Activated CD4-positive, alpha-beta T cell treated with anti-CD3 and anti-CD28 coated beads for 4 hours (primary cell): ENCODE measurements at regions not wholly inside any gene's neighbourhood (a gene's known extent, or its start where the extent isn't known, plus 50 kb on each side); places are given as distances from the start of the nearest gene placed in this dataset.
A peak's percentile ranks its signal among the peaks of the same experiment; 100 is the strongest.

Source experiments
- DNase-seq, 2 donors: peaks; one replicate each; pipeline ENCODE4 v3.0.0-alpha.2; 2020

DNA sequence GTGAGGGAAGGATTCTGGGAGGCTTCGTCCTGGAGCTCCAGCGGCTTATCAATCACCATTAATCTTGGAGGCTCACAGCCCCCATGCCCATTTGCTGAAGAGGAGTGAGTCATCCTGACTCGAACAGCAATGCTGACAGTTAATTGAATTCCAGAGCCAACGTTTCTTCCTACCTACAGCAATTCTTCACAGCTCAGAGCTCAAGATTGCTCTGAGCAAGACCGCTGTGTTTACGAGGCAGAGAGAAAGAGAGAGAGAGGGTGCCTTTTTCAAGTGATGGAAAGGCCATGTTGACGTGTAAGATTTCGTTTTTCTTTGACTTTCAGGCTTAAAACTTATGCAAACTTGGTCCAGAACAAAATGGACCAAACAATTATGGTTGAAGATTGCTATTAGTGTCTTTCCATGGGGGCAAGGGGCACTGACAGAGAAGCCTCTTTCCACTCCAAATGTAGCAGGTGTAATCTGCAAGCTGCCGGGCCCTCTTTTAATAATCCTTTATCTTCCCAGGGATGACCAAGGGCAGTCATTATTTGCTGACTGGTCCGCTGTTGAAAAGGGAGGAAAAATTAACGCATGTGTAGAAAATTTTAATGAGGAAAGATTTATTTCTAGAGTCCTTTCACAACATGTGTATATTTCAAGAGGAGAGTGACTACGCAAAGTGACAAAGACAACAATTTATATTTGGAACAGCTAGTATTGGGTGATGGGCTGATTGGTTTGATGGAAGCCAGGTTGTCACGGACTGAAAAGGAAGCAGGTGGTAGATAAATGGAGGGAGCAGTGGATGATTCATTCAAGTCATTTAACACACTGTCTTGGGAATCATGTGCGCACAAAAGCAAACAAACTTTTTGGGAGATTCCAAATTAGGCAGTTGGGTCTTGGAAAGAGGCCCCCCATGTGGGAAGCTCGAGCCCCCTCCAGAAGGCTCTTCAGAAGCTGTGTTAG, 136.1 kb upstream of the IRF2BP2 start:
- no peak for DNase-seq

DNA sequence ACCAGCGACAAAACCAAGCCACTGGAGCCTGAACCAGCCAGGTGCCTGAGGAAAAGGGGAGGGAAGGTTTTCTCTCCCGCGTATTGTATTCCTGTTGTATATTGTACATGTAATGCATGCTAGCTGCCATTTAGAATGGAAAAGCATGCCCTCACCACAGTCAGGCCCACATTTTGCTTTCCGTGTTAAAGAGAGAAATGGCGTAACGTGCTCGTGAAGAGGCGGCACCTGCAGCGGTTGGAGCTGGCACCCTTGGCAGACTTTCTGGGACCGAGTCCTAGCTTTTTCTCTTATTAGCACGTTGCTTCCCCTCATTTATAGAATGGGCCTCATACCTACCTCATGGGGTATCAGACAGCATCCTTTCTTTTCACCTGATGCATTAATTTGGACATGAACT, 135.3 kb upstream of the IRF2BP2 start:
- no peak for DNase-seq

DNA sequence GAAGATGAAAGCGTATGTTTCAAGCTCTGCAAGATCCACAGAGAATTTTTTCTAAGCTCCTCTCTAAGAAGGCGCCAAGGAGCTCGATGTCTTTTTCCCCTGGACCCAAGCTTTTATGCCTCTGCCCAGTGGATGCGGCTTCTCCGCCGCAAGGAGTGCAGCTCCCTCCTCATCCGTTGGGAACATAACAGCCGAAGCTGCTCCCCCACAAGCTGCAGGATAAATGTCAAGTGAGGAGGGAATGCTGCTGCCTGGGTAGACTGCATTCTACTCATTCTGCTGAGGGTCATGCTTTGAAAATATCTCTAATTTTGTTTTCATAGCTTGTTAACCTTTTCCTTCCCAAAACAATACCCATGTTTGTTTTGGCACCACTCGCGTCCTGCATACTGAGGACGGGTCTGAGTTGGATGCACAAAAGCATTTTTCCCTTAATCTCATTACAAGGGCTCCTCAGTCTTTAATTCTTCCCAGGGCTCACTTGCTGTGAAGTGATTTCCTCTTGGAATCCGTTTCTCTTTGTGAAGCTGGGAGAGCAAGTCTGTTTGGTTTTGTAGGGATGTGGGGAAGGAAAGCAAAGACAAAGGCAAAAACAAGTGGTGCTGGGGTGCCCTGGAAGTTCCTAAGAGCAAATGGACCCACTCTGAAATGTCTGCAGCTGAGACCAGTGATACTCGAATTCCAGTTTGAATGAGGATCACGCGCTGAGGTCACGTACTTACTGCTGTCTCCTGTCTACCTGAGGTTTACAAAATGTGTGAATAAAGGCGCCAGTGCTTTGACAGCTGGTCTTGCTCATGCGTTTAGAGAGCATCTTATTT, 134.0 kb upstream of the IRF2BP2 start:
- no peak for DNase-seq

DNA sequence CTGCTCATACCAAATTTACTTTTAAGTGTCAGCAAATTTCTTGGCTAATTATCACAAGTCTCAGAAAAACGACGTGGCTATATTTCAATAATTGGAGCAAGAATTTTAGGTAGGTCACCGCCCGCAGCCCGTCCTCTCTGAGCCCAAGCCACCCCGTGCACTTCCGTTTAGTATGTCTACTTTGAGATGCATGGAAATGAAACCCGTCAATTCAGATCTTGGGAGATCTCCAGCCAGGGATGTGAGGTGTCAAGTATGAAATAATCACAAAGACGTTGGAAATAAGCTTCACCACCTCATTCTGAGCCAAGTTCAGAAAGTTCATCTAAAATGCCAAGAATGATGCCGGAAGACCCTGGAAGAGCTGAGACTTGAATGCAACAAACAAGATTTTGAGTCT, 132.6 kb upstream of the IRF2BP2 start:
- no peak for DNase-seq

DNA sequence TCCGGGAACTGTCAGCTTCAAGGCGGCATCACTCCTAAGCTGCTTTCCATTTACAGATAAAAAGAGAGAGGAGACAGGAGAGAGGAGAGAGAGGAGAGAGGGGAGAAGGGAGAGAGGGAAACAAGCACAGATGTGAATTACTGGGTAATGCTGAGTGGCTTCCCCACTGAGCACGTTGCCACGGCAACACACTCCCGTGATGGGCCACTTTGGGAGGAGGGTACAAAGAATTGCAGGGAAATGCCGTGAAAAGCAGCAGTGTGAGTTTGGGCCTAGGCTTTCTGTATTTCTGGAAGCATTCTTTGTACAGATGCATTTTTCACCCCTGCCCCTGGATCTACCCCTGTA, 128.0 kb upstream of the IRF2BP2 start:
- DNase-seq: no peak

DNA sequence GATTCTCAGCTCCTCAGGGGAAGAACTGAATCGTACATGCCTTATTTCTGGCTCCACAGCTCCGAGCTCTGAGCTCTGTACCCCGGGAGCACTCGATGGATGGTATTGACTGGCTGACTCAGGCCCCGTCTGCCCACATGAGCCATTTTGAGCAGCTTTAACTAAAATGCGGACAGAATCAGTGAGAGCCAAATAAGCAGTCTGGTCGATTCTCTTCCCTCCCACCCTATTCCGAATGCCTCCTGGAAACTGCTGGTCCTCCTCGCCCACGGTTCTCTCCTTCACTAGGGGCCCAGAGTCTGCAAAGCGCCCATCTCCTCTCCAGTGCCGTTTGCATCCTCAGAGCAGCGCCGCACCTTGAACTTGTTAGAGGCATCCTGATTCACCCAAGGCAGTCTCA, 125.9 kb upstream of the IRF2BP2 start:
- no peak for DNase-seq

DNA sequence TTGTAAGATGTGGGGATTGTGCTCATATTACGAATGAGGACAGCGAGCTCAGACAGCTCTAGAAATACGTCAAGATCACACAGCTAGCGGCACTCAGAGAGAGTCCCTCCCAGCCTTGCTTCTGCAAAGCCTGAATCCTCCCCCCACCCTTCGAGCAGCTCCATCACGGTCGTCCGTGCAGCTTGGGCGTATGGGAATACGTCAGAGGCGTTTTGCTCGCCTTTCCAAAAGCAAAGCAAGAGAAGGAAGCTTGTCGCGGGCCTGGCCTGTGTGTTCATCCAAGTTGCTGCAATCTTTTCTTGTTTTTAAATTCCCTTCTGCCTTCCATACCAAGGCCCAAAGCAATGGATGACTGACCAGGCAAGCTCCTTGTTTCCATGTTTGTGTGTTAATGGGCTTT, 125.5 kb upstream of the IRF2BP2 start:
- DNase-seq: no peak

DNA sequence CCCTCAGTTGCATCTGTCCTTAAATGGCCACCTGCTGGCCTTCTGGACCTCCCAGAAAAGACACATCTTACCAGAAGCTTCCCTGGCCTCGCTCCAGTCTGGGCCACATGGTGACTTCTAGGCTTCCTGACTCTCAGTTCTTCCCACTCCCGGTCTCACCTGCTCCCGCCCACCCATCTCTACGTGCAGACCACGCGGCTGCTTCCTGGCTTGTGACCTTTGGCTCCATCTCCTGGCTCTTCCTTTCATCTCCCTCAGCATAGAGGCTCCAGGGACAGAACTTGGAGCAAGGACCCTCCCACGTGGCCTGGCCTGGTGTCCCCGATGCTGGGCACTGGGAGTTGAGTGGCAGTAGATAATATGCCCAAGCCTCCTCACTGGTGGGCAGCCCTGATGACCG, 124.9 kb upstream of the IRF2BP2 start:
- no peak for DNase-seq

DNA sequence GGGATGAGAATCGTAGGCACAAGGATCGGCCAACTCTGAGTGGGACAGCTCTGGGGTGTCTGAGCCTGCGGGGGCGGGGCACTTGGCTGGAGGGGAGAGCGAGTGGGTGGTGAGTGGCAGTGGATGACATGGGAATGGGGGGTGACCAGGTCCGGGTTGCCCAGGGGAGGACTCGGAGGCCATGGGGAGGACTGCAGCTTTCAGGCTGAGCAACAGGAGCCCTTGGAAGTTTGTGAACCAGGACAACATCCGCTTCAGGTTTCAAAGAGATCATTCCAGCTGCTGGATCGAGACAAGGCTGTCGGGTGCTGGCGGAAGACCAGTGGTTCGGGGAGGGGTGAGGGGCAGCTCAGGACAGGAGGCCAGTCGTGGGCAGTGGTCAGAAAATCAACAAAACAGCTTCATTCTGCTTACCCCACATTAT, 124.4 kb upstream of the IRF2BP2 start:
- DNase-seq: no peak

DNA sequence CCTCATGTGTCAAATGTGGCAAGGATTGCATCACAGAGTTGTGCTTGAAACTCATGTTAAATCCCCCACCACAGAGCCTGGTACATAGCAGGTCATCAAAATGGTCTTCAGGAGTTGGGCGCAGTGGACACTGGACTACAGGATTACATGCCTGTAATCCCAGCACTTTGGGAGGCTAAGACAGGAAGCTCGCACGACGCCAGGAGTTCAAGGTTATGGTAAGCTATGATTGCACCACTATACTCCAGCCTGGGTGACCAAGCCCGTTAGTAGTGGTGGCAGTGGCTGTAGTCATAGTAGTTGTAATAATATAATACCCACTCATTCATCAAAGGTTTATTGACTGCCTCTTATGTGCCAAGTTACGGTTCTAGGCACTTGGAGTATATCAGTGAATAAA, 123.4 kb upstream of the IRF2BP2 start:
- DNase-seq: no peak

DNA sequence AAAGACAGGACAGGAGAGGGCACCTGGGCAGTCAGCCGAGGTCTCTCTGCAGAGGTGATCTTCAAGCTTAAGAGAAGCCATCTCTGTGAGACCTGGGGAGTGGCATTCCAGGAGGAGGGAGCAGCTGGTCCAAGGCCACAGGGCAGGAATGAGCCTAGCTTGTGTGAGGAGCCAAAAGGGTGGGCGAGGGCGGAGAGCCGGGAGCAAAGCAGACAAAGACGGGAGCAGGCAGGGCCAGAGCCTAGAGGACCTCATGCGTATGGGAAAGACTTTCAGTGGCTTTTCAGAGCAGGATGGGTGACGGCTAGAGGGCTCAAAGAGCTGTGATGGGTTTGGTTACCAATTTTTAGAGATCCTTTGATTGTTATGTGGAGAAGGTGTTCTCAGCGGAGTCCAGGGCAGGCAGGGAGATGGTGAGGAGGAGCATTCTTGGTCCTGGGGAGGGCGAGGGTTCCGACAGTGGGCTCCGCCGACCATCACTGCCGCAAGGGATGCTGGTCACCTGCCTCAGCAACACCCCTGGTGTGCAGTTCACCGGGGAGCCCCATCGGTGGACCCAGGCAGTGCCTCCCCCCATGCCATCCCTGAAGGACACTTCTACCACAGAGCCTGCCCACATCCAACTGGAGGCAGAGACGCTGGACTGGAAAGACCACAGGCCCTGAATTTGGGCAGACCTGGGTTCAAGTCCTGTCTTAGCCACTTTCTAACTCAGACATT, 122.9 kb upstream of the IRF2BP2 start:
- no peak for DNase-seq

DNA sequence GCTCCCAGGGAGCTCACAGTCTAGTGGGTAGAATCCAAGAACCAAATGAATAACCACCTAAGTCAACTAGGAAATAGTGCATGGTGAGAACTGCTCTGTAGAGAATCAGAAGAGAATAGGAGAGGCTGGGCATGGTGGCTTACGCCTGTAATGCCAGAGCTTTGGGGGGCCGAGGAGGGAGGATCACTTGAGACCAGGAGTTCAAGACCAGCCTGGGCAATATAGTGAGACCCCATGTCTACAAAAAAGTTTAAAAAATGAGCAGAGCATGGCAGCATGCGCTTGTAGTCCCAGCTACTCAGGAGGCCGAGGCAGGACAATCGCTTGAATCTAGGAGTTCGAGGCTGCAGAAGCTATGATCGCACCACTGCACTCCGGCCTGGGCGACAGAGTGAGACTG, 122.3 kb upstream of the IRF2BP2 start:
- DNase-seq: no peak

DNA sequence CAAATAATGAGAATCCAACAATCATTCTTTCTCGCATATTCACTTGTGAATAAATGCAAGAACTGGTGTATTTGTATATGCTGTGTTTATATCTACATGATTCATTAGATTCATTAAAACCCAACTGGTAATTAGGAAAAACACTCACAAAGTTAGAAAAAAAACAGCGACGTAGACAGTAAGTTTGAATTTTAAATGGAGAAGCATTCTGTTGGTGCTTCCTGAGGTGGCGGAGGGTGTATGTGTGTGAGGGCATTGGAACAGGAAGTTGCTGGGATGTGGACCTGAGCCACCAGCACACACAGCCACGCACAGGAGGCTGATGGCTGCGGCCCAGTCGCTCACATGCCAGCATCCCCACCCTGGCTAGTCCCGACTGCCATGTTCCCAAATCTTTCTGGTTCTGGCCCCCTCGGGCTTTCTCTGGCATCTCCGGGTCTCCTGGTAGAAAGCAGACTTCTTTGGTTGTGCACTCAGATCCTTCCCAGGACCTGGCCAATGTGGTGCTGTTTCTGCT, 121.6 kb upstream of the IRF2BP2 start:
- DNase-seq: no peak

DNA sequence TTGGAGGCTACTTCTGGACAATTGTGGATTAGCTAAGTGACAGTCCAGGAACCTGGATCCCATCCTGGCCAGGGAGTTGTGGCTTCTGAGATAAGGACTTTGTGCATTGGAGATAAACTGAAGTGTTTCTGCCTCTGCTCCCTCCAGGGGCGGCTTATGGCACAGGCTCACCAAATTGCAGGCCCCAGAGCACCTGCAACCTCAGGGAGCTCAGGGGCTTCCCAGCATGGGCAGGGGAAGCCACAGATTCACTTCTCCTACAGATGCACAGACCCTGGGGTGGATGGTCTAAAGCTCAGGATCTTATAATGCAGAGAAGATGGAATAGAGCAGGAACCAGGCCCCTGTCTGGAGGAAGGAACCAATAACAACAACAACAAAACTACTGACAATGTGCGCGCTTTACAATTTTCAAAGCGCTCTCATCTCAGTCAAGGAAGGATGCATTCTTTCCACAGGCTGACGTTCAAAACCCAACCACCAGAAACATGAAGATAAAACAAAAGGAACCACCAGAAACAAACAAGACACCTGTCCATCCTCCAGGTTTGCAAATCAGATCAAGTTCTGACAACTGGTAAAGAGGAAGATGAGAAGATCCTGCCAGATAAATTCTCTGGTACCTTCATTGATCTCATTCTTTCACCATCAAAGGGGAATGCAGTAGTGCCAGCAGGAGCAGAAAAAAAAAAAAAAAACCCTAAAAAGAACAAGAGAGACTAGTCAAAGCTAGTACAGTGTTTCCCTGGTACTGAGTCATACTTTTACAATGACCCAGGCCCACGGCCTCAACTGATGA, 121.0 kb upstream of the IRF2BP2 start:
- DNase-seq: peak; percentile 48

DNA sequence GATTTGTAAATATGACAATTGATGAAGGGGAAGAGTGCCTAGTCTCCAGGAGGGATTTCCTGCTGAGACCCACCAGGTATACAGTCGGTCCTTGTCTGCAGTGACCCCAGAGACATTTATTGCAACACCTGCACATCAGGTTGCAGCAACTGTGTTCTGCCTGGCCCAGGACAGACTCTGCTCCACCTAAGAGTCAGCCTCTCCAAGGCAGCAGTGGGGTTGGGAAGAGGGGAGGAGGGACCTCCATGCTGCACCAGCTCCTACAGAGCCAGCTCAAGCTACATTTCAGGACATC, 120.4 kb upstream of the IRF2BP2 start:
- no peak for DNase-seq

DNA sequence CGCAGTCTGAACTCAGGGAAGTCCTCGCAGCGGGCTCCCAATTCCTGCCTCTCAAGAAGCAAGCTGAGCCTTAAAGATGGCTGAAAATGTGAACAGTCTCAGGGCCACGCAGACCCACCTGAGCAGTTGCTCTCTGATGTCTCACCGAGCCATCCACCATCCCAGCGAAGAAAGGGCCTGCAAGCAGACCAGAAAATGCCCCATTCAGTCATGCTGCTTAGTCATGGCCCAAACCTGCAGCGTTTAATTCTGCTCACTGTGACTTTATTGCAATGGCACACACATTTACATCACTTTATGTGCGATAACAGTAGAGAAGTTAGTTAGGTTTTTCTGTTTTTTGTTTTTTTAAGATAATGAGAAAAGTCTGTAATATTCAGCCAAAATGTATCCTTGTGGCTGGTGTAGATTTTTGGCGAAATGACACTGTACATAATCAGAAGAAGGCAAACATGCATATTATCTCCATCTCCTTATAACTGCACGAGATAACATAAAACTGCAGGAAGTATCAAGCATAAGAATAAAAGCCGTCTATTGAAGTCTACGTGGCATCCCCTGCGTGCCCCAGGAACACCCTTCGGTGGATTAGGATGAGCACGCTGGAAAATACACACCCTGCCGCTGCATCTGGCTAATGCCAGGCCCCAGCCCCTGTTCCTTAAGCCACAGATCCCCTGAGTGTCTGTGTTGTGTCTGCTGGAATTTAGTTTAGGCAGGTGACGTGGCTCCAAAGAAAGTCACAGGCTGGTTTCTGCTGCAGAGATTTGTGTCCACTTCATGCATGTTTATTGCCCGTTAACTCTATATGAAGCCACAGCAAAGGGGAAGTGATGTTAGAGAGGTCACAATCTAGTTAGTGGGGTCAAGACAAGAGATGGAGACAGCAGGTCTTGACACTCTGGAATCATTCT, 119.8 kb upstream of the IRF2BP2 start:
- no peak for DNase-seq

DNA sequence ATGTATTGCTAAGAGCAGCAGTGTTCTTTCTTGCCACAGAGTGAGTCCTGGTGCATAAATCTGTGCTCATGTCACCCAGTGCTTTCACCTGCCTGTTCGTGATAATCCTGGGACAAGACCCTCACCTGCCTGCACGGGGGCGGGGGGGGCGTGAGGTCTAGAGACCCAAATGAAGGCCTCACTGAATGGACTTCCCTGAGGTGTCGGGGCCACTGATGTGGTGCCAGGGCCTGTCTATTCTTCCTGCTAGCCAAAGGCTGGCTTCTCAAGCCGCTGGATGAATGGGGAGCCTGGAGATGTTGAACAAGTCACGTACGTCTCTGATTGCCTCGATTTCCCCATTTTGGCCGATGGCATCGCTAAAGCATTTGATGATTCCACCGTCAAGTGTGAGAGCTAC, 118.8 kb upstream of the IRF2BP2 start:
- DNase-seq: no peak

DNA sequence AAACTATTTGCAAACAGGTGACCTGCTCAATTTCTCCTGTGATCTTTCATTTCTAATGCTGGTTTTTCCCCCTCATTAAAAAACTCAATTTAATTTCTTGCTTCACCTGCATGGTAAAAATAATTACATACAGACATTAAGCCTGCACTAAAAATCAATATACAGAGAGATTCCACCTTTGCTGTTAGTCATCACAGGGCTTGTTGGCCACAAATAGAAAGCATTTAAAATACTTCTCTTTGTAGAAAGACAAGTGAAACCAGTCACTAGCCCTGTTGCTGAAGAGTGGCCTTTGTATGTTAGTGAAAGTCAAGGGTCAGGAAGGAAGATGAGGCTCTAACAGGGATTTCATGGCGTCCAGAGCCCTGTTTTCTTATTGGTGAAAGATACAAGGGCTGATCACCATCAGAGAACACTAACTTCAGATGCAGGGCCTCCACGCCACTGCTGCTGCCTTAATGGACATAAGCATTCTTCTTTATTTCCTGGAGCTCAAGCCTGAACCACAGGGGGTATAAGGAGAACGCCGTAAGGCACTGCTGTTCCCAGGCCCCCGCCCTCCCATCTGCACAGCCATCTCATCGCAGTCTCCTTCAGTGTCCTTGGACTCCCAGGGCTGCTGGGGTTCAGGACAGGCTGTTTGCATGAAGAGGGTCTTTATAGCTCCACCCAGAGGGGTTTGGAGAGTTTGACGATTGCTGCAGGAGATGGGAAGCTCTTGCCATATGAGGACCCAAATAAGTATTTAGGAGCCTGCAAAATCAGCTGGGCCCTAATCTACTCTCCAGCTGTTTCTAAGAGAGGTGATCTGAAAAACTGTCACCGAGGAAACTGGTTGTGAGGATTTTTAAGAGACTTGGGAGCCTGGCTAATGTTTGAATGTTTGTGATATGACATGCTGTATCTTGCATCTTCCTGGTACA, 117.3 kb upstream of the IRF2BP2 start:
- DNase-seq: no peak

DNA sequence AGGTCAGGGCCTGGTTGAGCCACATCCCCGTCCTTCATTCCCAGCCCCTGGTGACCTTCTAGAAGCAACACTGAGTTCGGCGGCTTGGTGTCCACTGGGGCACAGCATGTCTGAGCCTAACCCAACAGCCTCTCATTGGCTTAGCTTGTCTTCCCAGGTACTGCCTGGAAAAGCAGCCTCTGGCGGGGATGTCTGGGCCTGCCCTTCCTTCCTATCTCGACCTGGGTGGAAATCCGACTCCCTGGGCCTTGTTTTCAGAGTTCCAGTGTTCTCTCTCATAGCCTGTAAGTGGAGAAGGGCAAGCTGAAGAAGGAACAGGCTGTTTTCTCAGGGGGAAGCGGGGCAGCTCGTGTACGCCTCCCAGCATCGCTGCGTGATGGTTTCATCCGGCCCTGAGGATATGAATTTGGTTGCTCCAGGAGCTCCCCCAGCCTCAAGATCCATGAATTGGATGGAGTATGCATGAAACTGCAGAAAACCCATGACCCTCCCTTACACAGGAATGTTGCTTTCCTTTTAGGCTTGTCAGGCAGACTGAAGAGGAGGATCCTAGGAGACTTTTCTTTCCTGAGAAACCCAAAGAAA, 116.5 kb upstream of the IRF2BP2 start:
- DNase-seq: no peak
